ENCODE measurements at regions not wholly inside any gene's neighbourhood (a gene's known extent, or its start where the extent isn't known, plus 50 kb on each side); places are given as distances from the start of the nearest gene placed in this dataset.

- TF ChIP-seq CTCF (IDR thresholded peaks at IDR 0.05) (no peak), POLR2A (IDR thresholded peaks at IDR 0.05) (no peak)
These were observed 78.5 kb upstream of the FRMD4A start for GRCh38 chr10:14409247-14409646.

All from stomach (tissue), 4 donors.